CD14-positive monocyte (primary cell): ENCODE measurements at regions not wholly inside any gene's neighbourhood (a gene's known extent, or its start where the extent isn't known, plus 50 kb on each side); places are given as distances from the start of the nearest gene placed in this dataset.

Experiments used
- DNase-seq, 3 donors: peaks; one replicate each; pipeline ENCODE4 v3.0.0-alpha.2; 2011 to 2022
- H2AFZ ChIP-seq: 2 replicates; pipeline ENCODE4 v1.6.0; 2012; ENCODE audit warnings: mild to moderate bottlenecking, low read depth, low read length, inconsistent platforms; ENCODE audit not compliant: insufficient read depth, poor library complexity, severe bottlenecking
- H3K27ac ChIP-seq, 2 donors: 1 replicate in 1 of 2; 2 replicates in 1 of 2; pipeline ENCODE4 v1.5.1; 2012 to 2013; ENCODE audit warnings: low read length in 2 of 2, control low read depth in 1 of 2, inconsistent platforms in 1 of 2, low read depth in 1 of 2, mild to moderate bottlenecking in 1 of 2
- H3K27me3 ChIP-seq, 2 donors: one replicate each; pipeline versions ENCODE4 v1.6.0 to v1.6.1; 2011 to 2013; ENCODE audit warnings: low read length in 2 of 2; ENCODE audit not compliant: control insufficient read depth in 2 of 2, insufficient read depth in 2 of 2
- H3K36me3 ChIP-seq, 2 donors: replicated peaks in 1 of 2; 1 replicate in 1 of 2; 2 replicates in 1 of 2; pipeline versions ENCODE4 v1.5.1 to v1.6.1; 2012 to 2013; ENCODE audit warnings: low read length in 2 of 2, control low read depth in 1 of 2, inconsistent platforms in 1 of 2, mild to moderate bottlenecking in 1 of 2; ENCODE audit not compliant: insufficient read depth in 2 of 2, control insufficient read depth in 1 of 2
- H3K4me1 ChIP-seq, 2 donors: 1 replicate in 1 of 2; 2 replicates in 1 of 2; pipeline versions ENCODE4 v1.5.1 to v1.6.1; 2012 to 2013; ENCODE audit warnings: low read length in 2 of 2, control low read depth in 1 of 2, inconsistent platforms in 1 of 2, mild to moderate bottlenecking in 1 of 2, moderate library complexity in 1 of 2; ENCODE audit not compliant: insufficient read depth in 2 of 2, control insufficient read depth in 1 of 2
- H3K4me2 ChIP-seq: replicated peaks from 2 replicates; pipeline ENCODE3; 2012; ENCODE audit warnings: low read length, moderate library complexity, mild to moderate bottlenecking; ENCODE audit not compliant: poor library complexity, severe bottlenecking; ENCODE audit errors: extremely low read depth
- H3K4me3 ChIP-seq, 3 experiments: fragments of 200-600 bp in 1 of 3; sonication (generic) in 1 of 3; replicated peaks in 1 of 3; 1 replicate in 2 of 3; 2 replicates in 1 of 3; pipeline ENCODE4 v1.5.1; 2011 to 2013; ENCODE audit warnings: low read length in 3 of 3, mild to moderate bottlenecking in 3 of 3, control low read depth in 2 of 3, low read depth in 2 of 3, inconsistent platforms in 1 of 3, moderate library complexity in 1 of 3
- H3K79me2 ChIP-seq: 2 replicates; pipeline ENCODE4 v1.6.0; 2012; ENCODE audit warnings: mild to moderate bottlenecking, control low read depth, inconsistent platforms, low read length, moderate library complexity; ENCODE audit not compliant: insufficient read depth
- H3K9ac ChIP-seq: 2 replicates; pipeline ENCODE4 v1.6.0; 2017; ENCODE audit warnings: low read length, mild to moderate bottlenecking; ENCODE audit not compliant: insufficient read depth, poor library complexity, severe bottlenecking
- H3K9me3 ChIP-seq, 2 donors: replicated peaks in 1 of 2; 1 replicate in 1 of 2; 2 replicates in 1 of 2; pipeline versions ENCODE4 v1.5.1 to v1.6.1; 2012 to 2013; ENCODE audit warnings: low read length in 2 of 2, control low read depth in 1 of 2; ENCODE audit not compliant: control insufficient read depth in 1 of 2, insufficient read depth in 1 of 2
- H4K20me1 ChIP-seq: 2 replicates; pipeline ENCODE4 v1.6.0; 2012; ENCODE audit warnings: mild to moderate bottlenecking, low read length, control low read depth, moderate library complexity; ENCODE audit not compliant: insufficient read depth
- H3K27ac Mint-ChIP-seq, 7 donors: one replicate each; pipeline ENCODE4 v1.8.0; 2020; ENCODE audit warnings: mild to moderate bottlenecking in 7 of 7, mixed read lengths in 7 of 7, moderate library complexity in 6 of 7, inconsistent platforms in 2 of 7
- H3K27me3 Mint-ChIP-seq, 3 donors: one replicate each; pipeline ENCODE4 v1.8.0; 2021 to 2022; ENCODE audit warnings: low read depth in 3 of 3, mild to moderate bottlenecking in 3 of 3, mixed read lengths in 3 of 3, moderate library complexity in 3 of 3, inconsistent platforms in 1 of 3
- H3K36me3 Mint-ChIP-seq, 2 donors: one replicate each; pipeline ENCODE4 v1.8.0; 2020; ENCODE audit warnings: mixed read lengths in 2 of 2, inconsistent platforms in 1 of 2, mild to moderate bottlenecking in 1 of 2
- H3K4me1 Mint-ChIP-seq: one replicate; pipeline ENCODE4 v1.8.0; 2020; ENCODE audit warnings: mild to moderate bottlenecking, mixed read lengths
- H3K4me3 Mint-ChIP-seq, 2 donors: one replicate each; pipeline ENCODE4 v1.8.0; 2020; ENCODE audit warnings: mild to moderate bottlenecking in 2 of 2, mixed read lengths in 2 of 2, moderate library complexity in 1 of 2
- H3K9me3 Mint-ChIP-seq, 7 donors: one replicate each; pipeline ENCODE4 v1.8.0; 2020 to 2022; ENCODE audit warnings: mixed read lengths in 7 of 7, mild to moderate bottlenecking in 6 of 7, moderate library complexity in 6 of 7, inconsistent platforms in 2 of 7
- WGBS: methylation state at CpG from one replicate; pipeline ENCODE4 v1.1.5; 2013; ENCODE audit warnings: missing lambda C conversion rate; ENCODE audit not compliant: insufficient coverage; 5-methylcytosine and 5-hydroxymethylcytosine counted together
- intact Hi-C, 2 donors: fragments of 100-400 bp; cut with micrococcal nuclease; formaldehyde crosslinking; loops; one replicate each; pipeline versions ENCODE4 v1.15.0 to v1.15.1; 2023
- TF ChIP-seq, protein P1 (sequence below): fragments of 200-600 bp; IDR thresholded peaks from one replicate; pipeline ENCODE4 v1.8.0; 2022; ENCODE audit warnings: antibody characterized with exemption, mild to moderate bottlenecking

DNA sequence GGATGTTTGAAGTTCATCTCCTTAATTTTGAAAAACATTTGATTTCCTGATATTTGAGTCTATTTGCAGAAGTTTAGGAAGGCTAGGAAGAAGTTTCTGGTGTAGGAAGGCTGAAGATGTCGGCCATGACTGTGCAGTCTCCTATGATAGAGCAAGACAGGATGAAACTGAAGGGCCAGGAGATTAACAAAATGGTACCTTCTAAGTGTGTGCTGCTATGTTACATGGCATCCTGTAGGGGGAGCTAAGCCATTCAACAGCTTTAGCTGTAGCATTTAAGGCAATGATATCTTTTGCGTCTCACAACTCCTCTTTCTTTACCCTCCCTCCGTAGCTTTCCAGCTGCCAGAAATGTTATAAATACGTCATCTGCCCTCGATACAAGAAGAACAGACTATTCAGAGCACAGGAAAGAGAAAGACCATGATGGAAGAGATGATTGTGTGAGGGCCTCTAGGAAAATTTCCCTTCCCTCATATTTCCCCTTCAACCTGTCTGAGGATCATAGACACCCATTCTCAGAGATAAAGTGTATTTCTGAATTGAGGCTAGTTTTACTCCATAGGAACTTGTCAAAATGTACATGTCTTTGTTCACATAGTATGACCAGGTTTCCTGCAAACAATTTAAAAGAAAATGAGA lies 61.1 kb downstream of the XCL1 start:
- DNase-seq = peak in 2 of 3 donors; percentile 11 to 24

GRCh38 chr1:168638884-168639283 lies 62.5 kb downstream of the XCL1 start:
- no peak overlapping the region for H3K4me2 ChIP-seq
- DNase-seq = no peak
- H3K27ac ChIP-seq = no peak overlapping the region
- no peak overlapping the region for H3K4me3 Mint-ChIP-seq
- H3K27me3 ChIP-seq = no peaks in the 10 kb centered on the region
- peaks cover 0 to 1% (median 0%) of the 10 kb centered on the region in 7 donors for H3K9me3 Mint-ChIP-seq
- intact Hi-C loops = no loop called here
- no peaks in the 10 kb centered on the region for H3K4me1 ChIP-seq
- H3K9ac ChIP-seq = no peak overlapping the region
- no peaks in the 10 kb centered on the region for H3K36me3 Mint-ChIP-seq
- no peaks in the 10 kb centered on the region for H3K79me2 ChIP-seq
- no peaks in the 10 kb centered on the region for H3K36me3 ChIP-seq
- no peak overlapping the region for H2AFZ ChIP-seq
- peaks cover 5% of the 10 kb centered on the region for H3K4me1 Mint-ChIP-seq
- no peak overlapping the region for H3K27ac Mint-ChIP-seq
- H3K4me3 ChIP-seq = no peak overlapping the region
- H3K27me3 Mint-ChIP-seq = peaks cover 0 to 1% (median 0%) of the 10 kb centered on the region in 3 donors
- H3K9me3 ChIP-seq = no peaks in the 10 kb centered on the region
- TF ChIP-seq, protein P1, sequence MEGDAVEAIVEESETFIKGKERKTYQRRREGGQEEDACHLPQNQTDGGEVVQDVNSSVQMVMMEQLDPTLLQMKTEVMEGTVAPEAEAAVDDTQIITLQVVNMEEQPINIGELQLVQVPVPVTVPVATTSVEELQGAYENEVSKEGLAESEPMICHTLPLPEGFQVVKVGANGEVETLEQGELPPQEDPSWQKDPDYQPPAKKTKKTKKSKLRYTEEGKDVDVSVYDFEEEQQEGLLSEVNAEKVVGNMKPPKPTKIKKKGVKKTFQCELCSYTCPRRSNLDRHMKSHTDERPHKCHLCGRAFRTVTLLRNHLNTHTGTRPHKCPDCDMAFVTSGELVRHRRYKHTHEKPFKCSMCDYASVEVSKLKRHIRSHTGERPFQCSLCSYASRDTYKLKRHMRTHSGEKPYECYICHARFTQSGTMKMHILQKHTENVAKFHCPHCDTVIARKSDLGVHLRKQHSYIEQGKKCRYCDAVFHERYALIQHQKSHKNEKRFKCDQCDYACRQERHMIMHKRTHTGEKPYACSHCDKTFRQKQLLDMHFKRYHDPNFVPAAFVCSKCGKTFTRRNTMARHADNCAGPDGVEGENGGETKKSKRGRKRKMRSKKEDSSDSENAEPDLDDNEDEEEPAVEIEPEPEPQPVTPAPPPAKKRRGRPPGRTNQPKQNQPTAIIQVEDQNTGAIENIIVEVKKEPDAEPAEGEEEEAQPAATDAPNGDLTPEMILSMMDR = no peak
- H4K20me1 ChIP-seq = no peaks in the 10 kb centered on the region
- no CpG with 5 or more reads among the region's 1 CpG for WGBS

More for the DNA sequence above, 61.1 kb downstream of the XCL1 start:
- intact Hi-C loops = no loop called here
- peaks cover 0 to 1% (median 0%) of the 10 kb centered on the region in 3 donors for H3K27me3 Mint-ChIP-seq
- Histone ChIP-seq H3K79me2 (no peaks in the 10 kb centered on the region), H3K27me3 (no peaks in the 10 kb centered on the region), H3K36me3 (no peaks in the 10 kb centered on the region), H3K4me3 (no peak overlapping the region), H2AFZ (no peak overlapping the region), H3K9ac (no peak overlapping the region), H3K4me1 (no peaks in the 10 kb centered on the region), H3K27ac (no peak overlapping the region), H3K9me3 (no peaks in the 10 kb centered on the region), H4K20me1 (no peaks in the 10 kb centered on the region), H3K4me2 (no peak overlapping the region)
- WGBS = 86% methylated on average over 1 of the region's 5 CpGs
- no peak overlapping the region for H3K27ac Mint-ChIP-seq
- H3K4me1 Mint-ChIP-seq = peaks cover 5% of the 10 kb centered on the region
- H3K9me3 Mint-ChIP-seq = peaks cover 0 to 1% (median 0%) of the 10 kb centered on the region in 7 donors
- no peak overlapping the region for H3K4me3 Mint-ChIP-seq
- no peaks in the 10 kb centered on the region for H3K36me3 Mint-ChIP-seq
- TF ChIP-seq, protein P1 = peak; percentile 58
